ENCODE measurements at regions not wholly inside any gene's neighbourhood (a gene's known extent, or its start where the extent isn't known, plus 50 kb on each side); places are given as distances from the start of the nearest gene placed in this dataset.

GRCh38 chr9:116002181-116002580 lies 151.4 kb upstream of the PAPPA start:
- Mint-ChIP-seq H3K27ac (no peak overlapping the region), H3K36me3 (no peaks in the 10 kb centered on the region), H3K4me3 (no peak overlapping the region), H3K4me1 (no peaks in the 10 kb centered on the region), H3K27me3 (ENCODE audit: low read depth in 3 of 3) (no peaks in the 10 kb centered on the region), H3K9me3 (peaks cover 1 to 14% (median 3%) of the 10 kb centered on the region in 6 donors)
- DNase-seq: no peak

- H3K27ac Mint-ChIP-seq: no peak overlapping the region
Observed at GRCh38 chr9:116002624-116003023, 151.0 kb upstream of the PAPPA start.

GRCh38 chr9:116003397-116003796 lies 150.2 kb upstream of the PAPPA start:
- H3K4me3 Mint-ChIP-seq: no peak overlapping the region
- H3K27me3 Mint-ChIP-seq (ENCODE audit: low read depth in 3 of 3): no peaks in the 10 kb centered on the region
- H3K27ac Mint-ChIP-seq: no peak overlapping the region
- no peaks in the 10 kb centered on the region for H3K36me3 Mint-ChIP-seq
- no peaks in the 10 kb centered on the region for H3K4me1 Mint-ChIP-seq
- DNase-seq: no peak
- H3K9me3 Mint-ChIP-seq: peaks cover 0 to 14% (median 4%) of the 10 kb centered on the region in 6 donors

More at GRCh38 chr9:116002624-116003023, 151.0 kb upstream of the PAPPA start:
- Mint-ChIP-seq H3K4me3 (no peak overlapping the region), H3K36me3 (no peaks in the 10 kb centered on the region), H3K27me3 (ENCODE audit: low read depth in 3 of 3) (no peaks in the 10 kb centered on the region), H3K9me3 (peaks cover 0 to 14% (median 3%) of the 10 kb centered on the region in 6 donors), H3K4me1 (no peaks in the 10 kb centered on the region)
- no peak for DNase-seq

- Mint-ChIP-seq H3K4me3 (no peak overlapping the region), H3K4me1 (no peaks in the 10 kb centered on the region), H3K27me3 (ENCODE audit: low read depth in 3 of 3) (no peaks in the 10 kb centered on the region), H3K36me3 (no peaks in the 10 kb centered on the region), H3K27ac (no peak overlapping the region), H3K9me3 (peaks cover 2 to 19% (median 4%) of the 10 kb centered on the region in 6 donors)
- DNase-seq: no peak
Observed at GRCh38 chr9:116005205-116005604, 148.4 kb upstream of the PAPPA start.

- no peak overlapping the region for H3K27ac Mint-ChIP-seq
- H3K4me1 Mint-ChIP-seq: no peaks in the 10 kb centered on the region
- no peaks in the 10 kb centered on the region for H3K27me3 Mint-ChIP-seq (ENCODE audit: low read depth in 3 of 3)
- no peaks in the 10 kb centered on the region for H3K36me3 Mint-ChIP-seq
- no peak overlapping the region for H3K4me3 Mint-ChIP-seq
- no peak for DNase-seq
- peaks cover 7 to 25% (median 11%) of the 10 kb centered on the region in 6 donors for H3K9me3 Mint-ChIP-seq
Observed at GRCh38 chr9:116007824-116008223, 145.8 kb upstream of the PAPPA start.

- Mint-ChIP-seq H3K4me3 (no peak overlapping the region), H3K9me3 (peaks cover 7 to 29% (median 12%) of the 10 kb centered on the region in 6 donors), H3K27ac (no peak overlapping the region), H3K27me3 (ENCODE audit: low read depth in 3 of 3) (no peaks in the 10 kb centered on the region), H3K36me3 (no peaks in the 10 kb centered on the region), H3K4me1 (no peaks in the 10 kb centered on the region)
- DNase-seq: no peak
Observed at GRCh38 chr9:116008278-116008677, 145.3 kb upstream of the PAPPA start.

GRCh38 chr9:116009420-116009819 lies 144.2 kb upstream of the PAPPA start:
- Mint-ChIP-seq H3K9me3 (peaks cover 7 to 29% (median 11%) of the 10 kb centered on the region in 6 donors), H3K27ac (no peak overlapping the region)
- no peak for DNase-seq

GRCh38 chr9:116015855-116016254 lies 137.7 kb upstream of the PAPPA start:
- no peak for DNase-seq
- Mint-ChIP-seq H3K36me3 (peaks cover 0 to 8% (median 0%) of the 10 kb centered on the region in 3 donors), H3K4me1 (no peaks in the 10 kb centered on the region), H3K4me3 (no peak overlapping the region), H3K27ac (no peak overlapping the region), H3K9me3 (peaks cover 7 to 47% (median 12%) of the 10 kb centered on the region in 6 donors), H3K27me3 (ENCODE audit: low read depth in 3 of 3) (peaks cover 0 to 2% (median 0%) of the 10 kb centered on the region in 3 donors)

More at GRCh38 chr9:116009420-116009819, 144.2 kb upstream of the PAPPA start:
- Mint-ChIP-seq H3K4me3 (no peak overlapping the region), H3K4me1 (no peaks in the 10 kb centered on the region), H3K27me3 (ENCODE audit: low read depth in 3 of 3) (peaks cover 0 to 2% (median 0%) of the 10 kb centered on the region in 3 donors), H3K36me3 (no peaks in the 10 kb centered on the region)

- Mint-ChIP-seq H3K4me1 (no peaks in the 10 kb centered on the region), H3K27me3 (ENCODE audit: low read depth in 3 of 3) (no peaks in the 10 kb centered on the region), H3K27ac (no peak overlapping the region), H3K36me3 (peaks cover 0 to 8% (median 0%) of the 10 kb centered on the region in 3 donors), H3K9me3 (peaks cover 2 to 41% (median 14%) of the 10 kb centered on the region in 6 donors), H3K4me3 (no peak overlapping the region)
- no peak for DNase-seq
Observed at GRCh38 chr9:116020146-116020545, 133.4 kb upstream of the PAPPA start.

GRCh38 chr9:116020801-116021200 lies 132.8 kb upstream of the PAPPA start:
- peaks cover 0 to 8% (median 0%) of the 10 kb centered on the region in 3 donors for H3K36me3 Mint-ChIP-seq
- no peak overlapping the region for H3K4me3 Mint-ChIP-seq
- no peaks in the 10 kb centered on the region for H3K27me3 Mint-ChIP-seq (ENCODE audit: low read depth in 3 of 3)
- H3K9me3 Mint-ChIP-seq: peaks cover 2 to 42% (median 20%) of the 10 kb centered on the region in 6 donors
- no peaks in the 10 kb centered on the region for H3K4me1 Mint-ChIP-seq
- no peak for DNase-seq
- H3K27ac Mint-ChIP-seq: no peak overlapping the region

- Mint-ChIP-seq H3K4me3 (no peak overlapping the region), H3K9me3 (peaks cover 8 to 46% (median 19%) of the 10 kb centered on the region in 6 donors), H3K36me3 (no peaks in the 10 kb centered on the region), H3K27ac (no peak overlapping the region), H3K4me1 (no peaks in the 10 kb centered on the region), H3K27me3 (ENCODE audit: low read depth in 3 of 3) (no peaks in the 10 kb centered on the region)
- DNase-seq: no peak
Observed at GRCh38 chr9:116027096-116027495, 126.5 kb upstream of the PAPPA start.

GRCh38 chr9:116027511-116027910 lies 126.1 kb upstream of the PAPPA start:
- H3K36me3 Mint-ChIP-seq: no peaks in the 10 kb centered on the region
- no peak for DNase-seq
- H3K9me3 Mint-ChIP-seq: peaks cover 8 to 44% (median 19%) of the 10 kb centered on the region in 6 donors
- H3K4me3 Mint-ChIP-seq: no peak overlapping the region
- H3K27me3 Mint-ChIP-seq (ENCODE audit: low read depth in 3 of 3): no peaks in the 10 kb centered on the region
- no peaks in the 10 kb centered on the region for H3K4me1 Mint-ChIP-seq
- no peak overlapping the region for H3K27ac Mint-ChIP-seq

- Mint-ChIP-seq H3K27ac (no peak overlapping the region), H3K27me3 (ENCODE audit: low read depth in 3 of 3) (no peaks in the 10 kb centered on the region), H3K4me1 (no peaks in the 10 kb centered on the region), H3K9me3 (peaks cover 8 to 40% (median 19%) of the 10 kb centered on the region in 6 donors), H3K4me3 (no peak overlapping the region), H3K36me3 (no peaks in the 10 kb centered on the region)
- no peak for DNase-seq
Observed at GRCh38 chr9:116027951-116028350, 125.6 kb upstream of the PAPPA start.

- H3K4me1 Mint-ChIP-seq: no peaks in the 10 kb centered on the region
- H3K4me3 Mint-ChIP-seq: no peak overlapping the region
- no peaks in the 10 kb centered on the region for H3K36me3 Mint-ChIP-seq
- H3K9me3 Mint-ChIP-seq: peaks cover 9 to 51% (median 21%) of the 10 kb centered on the region in 6 donors
- H3K27me3 Mint-ChIP-seq (ENCODE audit: low read depth in 3 of 3): no peaks in the 10 kb centered on the region
- DNase-seq: no peak
- no peak overlapping the region for H3K27ac Mint-ChIP-seq
Observed at GRCh38 chr9:116030517-116030916, 123.1 kb upstream of the PAPPA start.

GRCh38 chr9:116032683-116033440 lies 120.7 kb upstream of the PAPPA start:
- Mint-ChIP-seq H3K4me1 (no peaks in the 10 kb centered on the region), H3K9me3 (peaks cover 9 to 46% (median 20%) of the 10 kb centered on the region in 6 donors), H3K27ac (no peak overlapping the region), H3K36me3 (no peaks in the 10 kb centered on the region), H3K27me3 (ENCODE audit: low read depth in 3 of 3) (no peaks in the 10 kb centered on the region), H3K4me3 (no peak overlapping the region)
- no peak for DNase-seq
